ENCODE measurements at regions not wholly inside any gene's neighbourhood (a gene's known extent, or its start where the extent isn't known, plus 50 kb on each side); places are given as distances from the start of the nearest gene placed in this dataset.

- Histone ChIP-seq H3K4me2 (no peak overlapping the region), H3K27me3 (ENCODE audit: insufficient read depth, low read depth) (no peaks in the 10 kb centered on the region), H3K27ac (no peak overlapping the region), H3K4me3 (no peak overlapping the region), H2AFZ (no peak overlapping the region), H3K4me1 (replicated peaks; ENCODE audit: insufficient read depth) (no peaks in the 10 kb centered on the region), H3K36me3 (ENCODE audit: low read depth) (no peaks in the 10 kb centered on the region), H4K20me1 (ENCODE audit: insufficient read depth) (no peaks in the 10 kb centered on the region), H3K9me3 (ENCODE audit: insufficient read depth, low read depth) (no peaks in the 10 kb centered on the region), H3K79me2 (ENCODE audit: low read depth) (no peaks in the 10 kb centered on the region), H3K9me2 (ENCODE audit: insufficient read depth) (no peaks in the 10 kb centered on the region), H3F3A (ENCODE audit: insufficient read depth, low read depth) (no peaks in the 10 kb centered on the region)
- no peak for DNase-seq
- POLR2A ChIA-PET (ENCODE audit: unreplicated experiment), result no interaction called here
- TF ChIP-seq EZH2 (IDR thresholded peaks at IDR 0.05; ENCODE audit: low read depth), result no peak
- TF ChIP-seq CTCF (conservative IDR thresholded peaks at IDR 0.05), result no peak
- CTCF ChIA-PET, result no interaction called here
- intact Hi-C loops (cut with micrococcal nuclease; ENCODE audit: unreplicated experiment), result no loop called here
- BruUV-seq (replicated peaks), result no TSS peak
Measured at GRCh38 chr16:52034830-52035229, 512.1 kb downstream of the TOX3 start.

DNA sequence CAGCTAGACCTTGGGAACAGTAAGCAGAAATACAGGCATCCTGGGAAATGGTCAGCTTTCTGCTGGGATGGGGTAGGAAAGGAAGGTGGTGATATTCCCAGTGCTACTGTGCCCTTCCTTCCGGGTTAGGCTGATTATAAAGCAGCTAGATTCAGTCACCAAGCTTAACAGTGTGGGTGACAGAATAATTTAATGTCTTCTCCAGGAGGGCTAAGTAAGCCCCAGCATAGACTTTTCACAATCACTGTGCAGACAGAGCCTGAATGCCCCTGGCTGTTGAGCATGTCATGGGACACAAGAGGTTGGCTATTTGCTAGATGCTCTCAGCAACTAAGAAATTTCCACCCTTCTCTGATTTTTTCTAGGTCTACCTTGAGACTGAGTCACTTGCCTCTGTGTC, 513.0 kb downstream of the TOX3 start:
- CTCF ChIA-PET, result no interaction called here

GRCh38 chr16:52022980-52023379, 524.0 kb downstream of the TOX3 start:
- ChIA-PET POLR2A (ENCODE audit: unreplicated experiment) (no interaction called here), CTCF (no interaction called here)
- H3K4me3 ChIP-seq, result no peak overlapping the region
- no peaks in the 10 kb centered on the region for H3K36me3 ChIP-seq (ENCODE audit: low read depth)
- no peaks in the 10 kb centered on the region for H3F3A ChIP-seq (ENCODE audit: insufficient read depth, low read depth)
- no peaks in the 10 kb centered on the region for H3K4me1 ChIP-seq (replicated peaks; ENCODE audit: insufficient read depth)
- no peaks in the 10 kb centered on the region for H3K79me2 ChIP-seq (ENCODE audit: low read depth)
- H3K27me3 ChIP-seq (ENCODE audit: insufficient read depth, low read depth), result no peaks in the 10 kb centered on the region
- H3K9me2 ChIP-seq (ENCODE audit: insufficient read depth), result no peaks in the 10 kb centered on the region
- H3K27ac ChIP-seq, result no peak overlapping the region
- H3K9me3 ChIP-seq (ENCODE audit: insufficient read depth, low read depth), result no peaks in the 10 kb centered on the region
- intact Hi-C loops (cut with micrococcal nuclease; ENCODE audit: unreplicated experiment), result no loop called here
- H2AFZ ChIP-seq, result no peak overlapping the region
- no peak overlapping the region for H3K4me2 ChIP-seq
- no peak for DNase-seq
- no peaks in the 10 kb centered on the region for H4K20me1 ChIP-seq (ENCODE audit: insufficient read depth)
- no peak for TF ChIP-seq EZH2 (IDR thresholded peaks at IDR 0.05; ENCODE audit: low read depth)
- TF ChIP-seq CTCF (conservative IDR thresholded peaks at IDR 0.05), result no peak
- no TSS peak for BruUV-seq (replicated peaks)

More for the DNA sequence above, 513.0 kb downstream of the TOX3 start:
- Histone ChIP-seq H3K9me3 (ENCODE audit: insufficient read depth, low read depth) (no peaks in the 10 kb centered on the region), H3K27me3 (ENCODE audit: insufficient read depth, low read depth) (no peaks in the 10 kb centered on the region), H3K4me3 (no peak overlapping the region), H3K79me2 (ENCODE audit: low read depth) (no peaks in the 10 kb centered on the region), H4K20me1 (ENCODE audit: insufficient read depth) (no peaks in the 10 kb centered on the region), H3K36me3 (ENCODE audit: low read depth) (no peaks in the 10 kb centered on the region), H3F3A (ENCODE audit: insufficient read depth, low read depth) (no peaks in the 10 kb centered on the region), H3K4me1 (replicated peaks; ENCODE audit: insufficient read depth) (no peaks in the 10 kb centered on the region), H2AFZ (no peak overlapping the region), H3K27ac (no peak overlapping the region), H3K9me2 (ENCODE audit: insufficient read depth) (no peaks in the 10 kb centered on the region), H3K4me2 (no peak overlapping the region)
- TF ChIP-seq CTCF (conservative IDR thresholded peaks at IDR 0.05), result no peak
- no peak for TF ChIP-seq EZH2 (IDR thresholded peaks at IDR 0.05; ENCODE audit: low read depth)
- BruUV-seq (replicated peaks), result no TSS peak
- DNase-seq, result no peak
- POLR2A ChIA-PET (ENCODE audit: unreplicated experiment), result no interaction called here
- intact Hi-C loops (cut with micrococcal nuclease; ENCODE audit: unreplicated experiment), result no loop called here
